Upper lobe of left lung (tissue), 6 donors: ENCODE measurements at regions not wholly inside any gene's neighbourhood (a gene's known extent, or its start where the extent isn't known, plus 50 kb on each side); places are given as distances from the start of the nearest gene placed in this dataset.
A peak's percentile ranks its signal among the peaks of the same experiment; 100 is the strongest.

Experiments
- ATAC-seq, 2 donors: fragments of 200-7000 bp; cut with Tn5 transposase; one replicate each; pipeline ENCODE4 v1.9.1; 2022; ENCODE audit warnings: mild to moderate bottlenecking in 2 of 2, moderate library complexity in 2 of 2; ENCODE audit not compliant: low FRiP score in 2 of 2
- DNase-seq, 2 donors: peaks; one replicate each; pipeline ENCODE4 v3.0.0-alpha.2; 2019 to 2020
- H3K27ac ChIP-seq, 4 donors: fragments of 200-600 bp; sonication (generic); one replicate each; pipeline ENCODE4 v1.5.1; 2016 to 2019
- H3K27me3 ChIP-seq, 4 donors: fragments of 200-600 bp; sonication (generic); one replicate each; pipeline ENCODE4 v1.5.1; 2017 to 2019
- H3K36me3 ChIP-seq, 4 donors: fragments of 200-600 bp; sonication (generic); one replicate each; pipeline ENCODE4 v1.5.1; 2016 to 2019
- H3K4me1 ChIP-seq, 4 donors: fragments of 200-600 bp; sonication (generic); one replicate each; pipeline ENCODE4 v1.5.1; 2018 to 2019
- H3K4me3 ChIP-seq, 4 donors: fragments of 200-600 bp; sonication (generic); one replicate each; pipeline ENCODE4 v1.5.1; 2017 to 2019; ENCODE audit warnings: mild to moderate bottlenecking in 2 of 4, moderate library complexity in 1 of 4
- H3K9me3 ChIP-seq, 4 donors: fragments of 200-600 bp; sonication (generic); one replicate each; pipeline ENCODE4 v1.5.1; 2018 to 2019
- CTCF ChIP-seq, 6 experiments: fragments of 450-650 bp in 4 of 6; fragments of 200-600 bp in 2 of 6; sonication (generic) in 2 of 6; IDR thresholded peaks; one replicate each; pipeline ENCODE4 v1.5.1; 2016 to 2019; ENCODE audit warnings: antibody characterized with exemption in 6 of 6
- EP300 ChIP-seq, 4 donors: sonication (generic); formaldehyde crosslinking; IDR thresholded peaks; one replicate each; pipeline ENCODE4 v1.5.1; 2017; ENCODE audit warnings: antibody characterized with exemption in 4 of 4, control low read depth in 2 of 4
- POLR2A ChIP-seq, 4 donors: fragments of 450-650 bp; IDR thresholded peaks; one replicate each; pipeline ENCODE4 v1.5.1; 2016 to 2017; ENCODE audit warnings: antibody characterized with exemption in 4 of 4, mild to moderate bottlenecking in 2 of 4
- POLR2AphosphoS5 ChIP-seq, 2 donors: sonication (generic); formaldehyde crosslinking; IDR thresholded peaks; one replicate each; pipeline ENCODE4 v1.5.1; 2017; ENCODE audit warnings: antibody characterized with exemption in 2 of 2
- WGBS, 2 donors: methylation state at CpG; one replicate each; pipeline ENCODE4 v1.1.5; 2017 to 2018; 5-methylcytosine and 5-hydroxymethylcytosine counted together
- donor health status: DM: no; HTN: no; CAD: no; lungs with moderate emphysema.
- donor health status: DM: no; HTN: yes; CAD: no; lungs with severe emphysema.

DNA sequence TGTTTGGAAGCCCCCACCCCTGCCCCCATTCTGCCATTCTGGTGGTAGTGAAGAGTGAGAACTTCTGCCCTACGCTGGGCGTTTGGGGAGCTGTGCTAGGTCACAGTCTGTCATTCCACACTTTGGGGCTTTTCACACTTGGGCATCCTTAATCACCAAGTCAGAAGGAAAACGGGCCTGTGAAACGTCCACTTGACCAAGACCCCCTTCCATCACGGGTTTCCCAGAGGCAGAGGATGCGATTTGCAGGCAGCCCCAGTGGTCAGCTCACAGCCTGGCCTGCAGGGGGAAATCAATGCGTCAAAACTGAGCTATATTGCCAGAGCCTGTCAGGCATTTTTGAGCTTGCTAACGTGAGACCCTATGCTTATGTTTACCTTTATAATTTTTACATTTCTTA is 663.3 kb upstream of the MGMT start:
- H3K27ac ChIP-seq, result no peak overlapping the region
- WGBS, 2 donors, result 58 to 62% methylated on average over 8 of the region's 8 CpGs

DNA sequence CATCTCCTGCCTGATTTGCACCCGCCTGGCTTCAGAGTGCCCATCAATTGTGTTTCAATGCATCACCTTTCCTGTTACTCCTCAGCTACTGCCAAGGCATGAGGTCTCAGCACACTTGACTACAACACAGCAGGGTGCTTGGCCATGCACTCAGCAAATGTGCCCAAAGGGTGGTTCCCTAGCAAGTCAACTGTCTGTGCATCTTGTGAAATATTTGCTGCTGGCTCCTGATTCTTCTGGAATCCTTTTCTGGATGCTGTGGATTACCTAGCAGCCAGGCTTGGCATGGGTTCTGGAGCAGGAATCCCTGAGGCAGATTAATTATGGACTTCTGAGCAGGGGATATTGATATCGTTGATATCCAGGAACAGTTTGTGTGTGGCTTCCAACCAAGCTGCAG is 662.6 kb upstream of the MGMT start:
- TF ChIP-seq EP300 (IDR thresholded peaks at IDR 0.05) (no peak), POLR2AphosphoS5 (IDR thresholded peaks at IDR 0.05) (no peak), POLR2A (IDR thresholded peaks at IDR 0.05) (no peak), CTCF (IDR thresholded peaks at IDR 0.05) (no peak)
- no peak for ATAC-seq
- H3K36me3 ChIP-seq, result no peaks in the 10 kb centered on the region
- H3K4me3 ChIP-seq, result no peak overlapping the region
- 66 to 93% methylated on average over 2 of the region's 2 CpGs for WGBS, 2 donors
- H3K27ac ChIP-seq, result no peak overlapping the region
- no peaks in the 10 kb centered on the region for H3K9me3 ChIP-seq
- H3K4me1 ChIP-seq, result no peaks in the 10 kb centered on the region
- H3K27me3 ChIP-seq, result no peaks in the 10 kb centered on the region
- no peak for DNase-seq

More for the DNA sequence above, 663.3 kb upstream of the MGMT start:
- TF ChIP-seq EP300 (IDR thresholded peaks at IDR 0.05) (no peak), POLR2A (IDR thresholded peaks at IDR 0.05) (no peak), CTCF (IDR thresholded peaks at IDR 0.05) (no peak), POLR2AphosphoS5 (IDR thresholded peaks at IDR 0.05) (no peak)
- no peaks in the 10 kb centered on the region for H3K27me3 ChIP-seq
- H3K36me3 ChIP-seq, result no peaks in the 10 kb centered on the region
- DNase-seq (no peak), ATAC-seq (no peak)
- no peaks in the 10 kb centered on the region for H3K4me1 ChIP-seq
- no peak overlapping the region for H3K4me3 ChIP-seq
- H3K9me3 ChIP-seq, result no peaks in the 10 kb centered on the region

DNA sequence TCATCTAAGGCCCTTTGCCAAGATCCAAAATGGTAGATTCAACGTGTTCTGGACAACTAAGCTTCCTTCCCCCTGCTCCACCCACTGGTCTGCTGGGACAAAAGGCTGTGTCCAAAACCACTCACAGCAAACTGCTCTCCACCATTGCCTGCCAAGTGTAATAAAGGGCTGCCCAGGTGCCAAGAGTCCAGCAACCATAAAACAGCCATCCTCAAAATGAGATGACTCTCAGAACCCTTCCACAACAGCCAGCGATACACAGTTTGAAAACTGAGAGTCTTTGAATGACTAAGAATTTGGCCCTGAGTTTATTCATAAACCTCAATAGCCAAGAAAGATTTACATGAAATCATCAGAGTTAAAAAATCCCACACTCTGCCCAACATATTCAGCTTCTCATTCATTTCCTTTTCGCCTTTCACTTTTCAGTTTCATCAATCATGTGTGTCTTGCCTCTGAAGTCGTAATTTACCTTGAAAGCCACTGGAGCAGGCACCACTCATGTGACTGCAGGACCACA is 658.1 kb upstream of the MGMT start:
- no peak overlapping the region for H3K4me3 ChIP-seq
- no peaks in the 10 kb centered on the region for H3K36me3 ChIP-seq
- TF ChIP-seq POLR2AphosphoS5 (IDR thresholded peaks at IDR 0.05) (no peak), POLR2A (IDR thresholded peaks at IDR 0.05) (no peak), CTCF (IDR thresholded peaks at IDR 0.05) (no peak), EP300 (IDR thresholded peaks at IDR 0.05) (no peak)
- WGBS, 2 donors, result 59 to 74% methylated on average over 4 of the region's 4 CpGs
- ATAC-seq (peak in 1 of 2 donors; percentile 61), DNase-seq (no peak)
- H3K9me3 ChIP-seq, result no peaks in the 10 kb centered on the region
- no peak overlapping the region for H3K27ac ChIP-seq
- no peaks in the 10 kb centered on the region for H3K4me1 ChIP-seq
- no peaks in the 10 kb centered on the region for H3K27me3 ChIP-seq

- no peaks in the 10 kb centered on the region for H3K9me3 ChIP-seq
- H3K4me3 ChIP-seq, result no peak overlapping the region
- H3K27me3 ChIP-seq, result no peaks in the 10 kb centered on the region
- no peaks in the 10 kb centered on the region for H3K36me3 ChIP-seq
- ATAC-seq (no peak), DNase-seq (no peak)
- no peaks in the 10 kb centered on the region for H3K4me1 ChIP-seq
- 77 to 79% methylated on average over 10 of the region's 10 CpGs for WGBS, 2 donors
- no peak for TF ChIP-seq EP300 (IDR thresholded peaks at IDR 0.05)
- no peak for TF ChIP-seq CTCF (IDR thresholded peaks at IDR 0.05)
- no peak for TF ChIP-seq POLR2AphosphoS5 (IDR thresholded peaks at IDR 0.05)
- TF ChIP-seq POLR2A (IDR thresholded peaks at IDR 0.05), result no peak
- H3K27ac ChIP-seq, result no peak overlapping the region
Observed at GRCh38 chr10:128811511-128811910, 655.5 kb upstream of the MGMT start.

DNA sequence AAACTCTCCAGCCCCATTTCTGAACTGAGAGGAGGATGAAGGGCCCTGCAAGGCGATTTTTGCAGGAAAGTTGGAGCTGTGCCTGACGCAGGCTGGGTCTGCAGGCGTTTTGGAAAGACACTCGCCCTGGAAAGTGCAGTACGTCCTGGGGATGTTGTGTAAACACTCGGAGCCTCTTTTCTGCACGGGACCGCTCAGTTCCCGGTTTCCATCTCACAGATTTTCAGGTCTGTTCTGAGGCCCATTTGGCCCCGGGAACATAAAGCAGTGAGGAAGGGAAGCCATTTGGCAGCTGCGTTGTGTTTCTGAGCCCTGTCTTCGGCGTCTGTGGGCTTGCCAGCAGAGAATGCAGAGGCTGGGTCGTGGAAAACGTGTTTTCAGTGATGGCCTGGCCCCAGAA is 655.0 kb upstream of the MGMT start:
- H3K4me1 ChIP-seq, result no peaks in the 10 kb centered on the region
- no peaks in the 10 kb centered on the region for H3K9me3 ChIP-seq
- no peaks in the 10 kb centered on the region for H3K36me3 ChIP-seq
- TF ChIP-seq POLR2A (IDR thresholded peaks at IDR 0.05) (no peak), POLR2AphosphoS5 (IDR thresholded peaks at IDR 0.05) (no peak), EP300 (IDR thresholded peaks at IDR 0.05) (no peak), CTCF (IDR thresholded peaks at IDR 0.05) (no peak)
- H3K27me3 ChIP-seq, result no peaks in the 10 kb centered on the region
- no peak for DNase-seq
- ATAC-seq, result no peak
- H3K27ac ChIP-seq, result no peak overlapping the region
- WGBS, 2 donors, result 67 to 73% methylated on average over 14 to 15 of the region's 15 CpGs
- H3K4me3 ChIP-seq, result no peak overlapping the region
